CD4-positive, CD25-positive, alpha-beta regulatory T cell (primary cell): ENCODE measurements at regions not wholly inside any gene's neighbourhood (a gene's known extent, or its start where the extent isn't known, plus 50 kb on each side); places are given as distances from the start of the nearest gene placed in this dataset.

Experiments used
- ATAC-seq, 2 donors: fragments of 150-1000 bp; cut with Tn5 transposase; one replicate each; pipeline ENCODE4 v1.10.0; 2021; ENCODE audit warnings: low read depth in 2 of 2, moderate number of reproducible peaks in 2 of 2, moderate library complexity in 1 of 2
- DNase-seq, 3 donors: peaks; one replicate each; pipeline versions ENCODE4 v3.0.0 to v3.0.0-alpha.2; 2012 to 2022; ENCODE audit warnings: mixed read lengths in 1 of 3
- H3K27ac ChIP-seq: one replicate; pipeline ENCODE4 v1.7.0; 2013; ENCODE audit warnings: mild to moderate bottlenecking, low read length; ENCODE audit not compliant: insufficient read depth, poor library complexity, severe bottlenecking
- H3K27me3 ChIP-seq: one replicate; pipeline ENCODE4 v1.7.0; 2013; ENCODE audit warnings: low read length; ENCODE audit not compliant: control insufficient read depth, insufficient read depth
- H3K36me3 ChIP-seq: one replicate; pipeline ENCODE4 v1.7.0; 2013; ENCODE audit warnings: mild to moderate bottlenecking, low read length, moderate library complexity; ENCODE audit not compliant: control insufficient read depth, insufficient read depth
- H3K4me1 ChIP-seq: 2 replicates; pipeline ENCODE4 v1.7.0; 2013; ENCODE audit warnings: mild to moderate bottlenecking, low read length; ENCODE audit not compliant: insufficient read depth, control insufficient read depth, poor library complexity, severe bottlenecking
- H3K4me3 ChIP-seq: one replicate; pipeline ENCODE4 v1.7.0; 2013; ENCODE audit warnings: low read depth, mild to moderate bottlenecking, low read length, moderate library complexity
- H3K9me3 ChIP-seq, 2 experiments: 1 replicate in 1 of 2; 2 replicates in 1 of 2; pipeline ENCODE4 v1.7.0; 2013; ENCODE audit warnings: low read length in 2 of 2, mild to moderate bottlenecking in 1 of 2, moderate library complexity in 1 of 2; ENCODE audit not compliant: control insufficient read depth in 2 of 2
- H3K27ac Mint-ChIP-seq, 3 donors: one replicate each; pipeline ENCODE4 v1.8.0; 2020 to 2022; ENCODE audit warnings: mild to moderate bottlenecking in 3 of 3, mixed read lengths in 3 of 3, moderate library complexity in 2 of 3
- H3K27me3 Mint-ChIP-seq: one replicate; pipeline ENCODE4 v1.8.0; 2022; ENCODE audit warnings: mild to moderate bottlenecking, mixed read lengths
- H3K36me3 Mint-ChIP-seq: one replicate; pipeline ENCODE4 v1.8.0; 2020; ENCODE audit warnings: mixed read lengths
- H3K4me1 Mint-ChIP-seq, 4 donors: one replicate each; pipeline ENCODE4 v1.8.0; 2020 to 2022; ENCODE audit warnings: mixed read lengths in 4 of 4, mild to moderate bottlenecking in 1 of 4
- H3K4me3 Mint-ChIP-seq, 4 donors: one replicate each; pipeline ENCODE4 v1.8.0; 2020 to 2022; ENCODE audit warnings: mild to moderate bottlenecking in 4 of 4, mixed read lengths in 4 of 4, moderate library complexity in 3 of 4
- H3K9me3 Mint-ChIP-seq, 7 donors: one replicate each; pipeline ENCODE4 v1.8.0; 2020 to 2022; ENCODE audit warnings: mixed read lengths in 7 of 7, mild to moderate bottlenecking in 3 of 7, moderate library complexity in 2 of 7

GRCh38 chr6:165959627-165960026 lies 208.0 kb downstream of the TBXT start:
- Mint-ChIP-seq H3K4me1 (no peaks in the 10 kb centered on the region), H3K9me3 (peaks cover 0 to 2% (median 0%) of the 10 kb centered on the region in 7 donors), H3K27me3 (no peaks in the 10 kb centered on the region), H3K36me3 (no peaks in the 10 kb centered on the region), H3K4me3 (no peak overlapping the region), H3K27ac (no peak overlapping the region)
- H3K4me1 ChIP-seq = no peaks in the 10 kb centered on the region
- no peaks in the 10 kb centered on the region for H3K27me3 ChIP-seq
- no peaks in the 10 kb centered on the region for H3K9me3 ChIP-seq
- DNase-seq = no peak
- H3K4me3 ChIP-seq = no peak overlapping the region
- H3K27ac ChIP-seq = no peak overlapping the region
- no peaks in the 10 kb centered on the region for H3K36me3 ChIP-seq
- no peak for ATAC-seq

GRCh38 chr6:165956874-165957273 lies 210.8 kb downstream of the TBXT start:
- Histone ChIP-seq H3K27me3 (no peaks in the 10 kb centered on the region), H3K4me1 (no peaks in the 10 kb centered on the region), H3K27ac (no peak overlapping the region), H3K4me3 (no peak overlapping the region), H3K9me3 (no peaks in the 10 kb centered on the region), H3K36me3 (no peaks in the 10 kb centered on the region)
- H3K27ac Mint-ChIP-seq = no peak overlapping the region
- DNase-seq = no peak
- peaks cover 4% of the 10 kb centered on the region for H3K27me3 Mint-ChIP-seq
- no peak for ATAC-seq
- no peaks in the 10 kb centered on the region for H3K4me1 Mint-ChIP-seq
- peaks cover 0 to 5% (median 0%) of the 10 kb centered on the region in 7 donors for H3K9me3 Mint-ChIP-seq
- no peaks in the 10 kb centered on the region for H3K36me3 Mint-ChIP-seq
- H3K4me3 Mint-ChIP-seq = no peak overlapping the region

- H3K4me1 Mint-ChIP-seq = no peaks in the 10 kb centered on the region
- Histone ChIP-seq H3K36me3 (no peaks in the 10 kb centered on the region), H3K9me3 (no peaks in the 10 kb centered on the region), H3K27me3 (no peaks in the 10 kb centered on the region), H3K4me1 (no peaks in the 10 kb centered on the region), H3K27ac (no peak overlapping the region), H3K4me3 (no peak overlapping the region)
- DNase-seq (no peak), ATAC-seq (no peak)
- H3K36me3 Mint-ChIP-seq = no peaks in the 10 kb centered on the region
- peaks cover 10% of the 10 kb centered on the region for H3K27me3 Mint-ChIP-seq
- no peak overlapping the region for H3K4me3 Mint-ChIP-seq
- H3K9me3 Mint-ChIP-seq = peaks cover 0 to 3% (median 0%) of the 10 kb centered on the region in 7 donors
- no peak overlapping the region for H3K27ac Mint-ChIP-seq
Observed at GRCh38 chr6:165952514-165952913, 215.1 kb downstream of the TBXT start.

- no peaks in the 10 kb centered on the region for H3K4me1 Mint-ChIP-seq
- H3K27ac Mint-ChIP-seq = no peak overlapping the region
- no peak overlapping the region for H3K4me3 Mint-ChIP-seq
- H3K4me3 ChIP-seq = no peak overlapping the region
- H3K9me3 ChIP-seq = no peaks in the 10 kb centered on the region
- peaks cover 0 to 3% (median 0%) of the 10 kb centered on the region in 7 donors for H3K9me3 Mint-ChIP-seq
- ATAC-seq = no peak
- peaks cover 10% of the 10 kb centered on the region for H3K27me3 Mint-ChIP-seq
- no peaks in the 10 kb centered on the region for H3K27me3 ChIP-seq
- no peaks in the 10 kb centered on the region for H3K36me3 ChIP-seq
- H3K4me1 ChIP-seq = no peaks in the 10 kb centered on the region
- H3K27ac ChIP-seq = no peak overlapping the region
- no peak for DNase-seq
- H3K36me3 Mint-ChIP-seq = no peaks in the 10 kb centered on the region
Observed at GRCh38 chr6:165950316-165950715, 217.3 kb downstream of the TBXT start.

GRCh38 chr6:165949324-165949723 lies 218.3 kb downstream of the TBXT start:
- Histone ChIP-seq H3K27me3 (no peaks in the 10 kb centered on the region), H3K9me3 (no peaks in the 10 kb centered on the region), H3K36me3 (no peaks in the 10 kb centered on the region), H3K4me3 (no peak overlapping the region), H3K27ac (no peak overlapping the region), H3K4me1 (no peaks in the 10 kb centered on the region)
- Mint-ChIP-seq H3K36me3 (no peaks in the 10 kb centered on the region), H3K4me3 (no peak overlapping the region), H3K27ac (no peak overlapping the region), H3K4me1 (no peaks in the 10 kb centered on the region), H3K27me3 (peaks cover 10% of the 10 kb centered on the region), H3K9me3 (peaks cover 0 to 1% (median 0%) of the 10 kb centered on the region in 7 donors)
- ATAC-seq (no peak), DNase-seq (no peak)

GRCh38 chr6:165944002-165944466 lies 223.6 kb downstream of the TBXT start:
- DNase-seq = no peak
- H3K4me3 ChIP-seq = no peak overlapping the region
- H3K4me1 Mint-ChIP-seq = no peaks in the 10 kb centered on the region
- no peak overlapping the region for H3K4me3 Mint-ChIP-seq
- H3K27ac Mint-ChIP-seq = no peak overlapping the region
- ATAC-seq = no peak
- H3K36me3 ChIP-seq = no peaks in the 10 kb centered on the region
- peaks cover 0 to 10% (median 0%) of the 10 kb centered on the region in 7 donors for H3K9me3 Mint-ChIP-seq
- no peaks in the 10 kb centered on the region for H3K27me3 ChIP-seq
- H3K36me3 Mint-ChIP-seq = no peaks in the 10 kb centered on the region
- H3K27me3 Mint-ChIP-seq = no peaks in the 10 kb centered on the region
- no peak overlapping the region for H3K27ac ChIP-seq
- H3K9me3 ChIP-seq = no peaks in the 10 kb centered on the region
- H3K4me1 ChIP-seq = no peaks in the 10 kb centered on the region

- DNase-seq = no peak
- Histone ChIP-seq H3K4me3 (no peak overlapping the region), H3K36me3 (no peaks in the 10 kb centered on the region), H3K9me3 (no peaks in the 10 kb centered on the region), H3K27ac (no peak overlapping the region), H3K4me1 (no peaks in the 10 kb centered on the region), H3K27me3 (no peaks in the 10 kb centered on the region)
- no peaks in the 10 kb centered on the region for H3K27me3 Mint-ChIP-seq
- H3K9me3 Mint-ChIP-seq = peaks cover 0 to 10% (median 0%) of the 10 kb centered on the region in 7 donors
- no peaks in the 10 kb centered on the region for H3K36me3 Mint-ChIP-seq
- H3K4me1 Mint-ChIP-seq = no peaks in the 10 kb centered on the region
- H3K4me3 Mint-ChIP-seq = no peak overlapping the region
- H3K27ac Mint-ChIP-seq = no peak overlapping the region
- ATAC-seq = no peak
Observed at GRCh38 chr6:165941786-165942185, 225.9 kb downstream of the TBXT start.

- no peak overlapping the region for H3K4me3 ChIP-seq
- H3K27ac ChIP-seq = no peak overlapping the region
- Mint-ChIP-seq H3K36me3 (no peaks in the 10 kb centered on the region), H3K27ac (no peak overlapping the region), H3K27me3 (no peaks in the 10 kb centered on the region), H3K4me3 (no peak overlapping the region), H3K9me3 (peaks cover 0 to 10% (median 0%) of the 10 kb centered on the region in 7 donors), H3K4me1 (no peaks in the 10 kb centered on the region)
- H3K27me3 ChIP-seq = no peaks in the 10 kb centered on the region
- H3K36me3 ChIP-seq = no peaks in the 10 kb centered on the region
- DNase-seq (no peak), ATAC-seq (no peak)
- H3K9me3 ChIP-seq = no peaks in the 10 kb centered on the region
- no peaks in the 10 kb centered on the region for H3K4me1 ChIP-seq
Observed at GRCh38 chr6:165941249-165941775, 226.3 kb downstream of the TBXT start.
